ENCODE measurements at regions not wholly inside any gene's neighbourhood (a gene's known extent, or its start where the extent isn't known, plus 50 kb on each side); places are given as distances from the start of the nearest gene placed in this dataset.

- DNase-seq (ENCODE audit: low read depth in 2 of 2) = no peak
Measured at GRCh38 chr1:3954170-3955169, 54.4 kb upstream of the C1orf174 start.

GRCh38 chr1:3955196-3955772 is 55.2 kb upstream of the C1orf174 start:
- no peak for DNase-seq (ENCODE audit: low read depth in 2 of 2)

GRCh38 chr1:3956527-3957170 is 56.6 kb upstream of the C1orf174 start:
- DNase-seq (ENCODE audit: low read depth in 2 of 2) = no peak

- no peak for DNase-seq (ENCODE audit: low read depth in 2 of 2)
Measured at GRCh38 chr1:3959361-3959760, 59.3 kb upstream of the C1orf174 start.

- DNase-seq (ENCODE audit: low read depth in 2 of 2) = no peak
Measured at GRCh38 chr1:3963554-3963953, 63.5 kb upstream of the C1orf174 start.

GRCh38 chr1:3965693-3966092 is 65.6 kb upstream of the C1orf174 start:
- DNase-seq (ENCODE audit: low read depth in 2 of 2) = no peak

GRCh38 chr1:3968851-3969250 is 68.8 kb upstream of the C1orf174 start:
- no peak for DNase-seq (ENCODE audit: low read depth in 2 of 2)

GRCh38 chr1:3971981-3972380 is 71.9 kb upstream of the C1orf174 start:
- DNase-seq (ENCODE audit: low read depth in 2 of 2) = no peak

- no peak for DNase-seq (ENCODE audit: low read depth in 2 of 2)
Measured at GRCh38 chr1:3975903-3976630, 76.0 kb upstream of the C1orf174 start.

GRCh38 chr1:3976821-3977220 is 76.7 kb upstream of the C1orf174 start:
- no peak for DNase-seq (ENCODE audit: low read depth in 2 of 2)

GRCh38 chr1:3978196-3978989 is 78.3 kb upstream of the C1orf174 start:
- DNase-seq (ENCODE audit: low read depth in 2 of 2) = no peak

GRCh38 chr1:3978990-3979325 is 78.9 kb upstream of the C1orf174 start:
- no peak for DNase-seq (ENCODE audit: low read depth in 2 of 2)

GRCh38 chr1:3981261-3981660 is 81.2 kb upstream of the C1orf174 start:
- DNase-seq (ENCODE audit: low read depth in 2 of 2) = no peak

- no peak for DNase-seq (ENCODE audit: low read depth in 2 of 2)
Measured at GRCh38 chr1:3981746-3982505, 81.9 kb upstream of the C1orf174 start.

- DNase-seq (ENCODE audit: low read depth in 2 of 2) = no peak
Measured at GRCh38 chr1:3983181-3983580, 83.1 kb upstream of the C1orf174 start.

- DNase-seq (ENCODE audit: low read depth in 2 of 2) = no peak
Measured at GRCh38 chr1:3984586-3984985, 84.5 kb upstream of the C1orf174 start.

- no peak for DNase-seq (ENCODE audit: low read depth in 2 of 2)
Measured at GRCh38 chr1:3986686-3987218, 86.7 kb upstream of the C1orf174 start.

GRCh38 chr1:3987669-3988235 is 87.7 kb upstream of the C1orf174 start:
- no peak for DNase-seq (ENCODE audit: low read depth in 2 of 2)

GRCh38 chr1:3988431-3988830 is 88.4 kb upstream of the C1orf174 start:
- DNase-seq (ENCODE audit: low read depth in 2 of 2) = no peak

GRCh38 chr1:3989465-3989864 is 89.4 kb upstream of the C1orf174 start:
- DNase-seq (ENCODE audit: low read depth in 2 of 2) = no peak

Measured in lung microvascular endothelial cell (primary cell).